ENCODE measurements at regions not wholly inside any gene's neighbourhood (a gene's known extent, or its start where the extent isn't known, plus 50 kb on each side); places are given as distances from the start of the nearest gene placed in this dataset.

DNA sequence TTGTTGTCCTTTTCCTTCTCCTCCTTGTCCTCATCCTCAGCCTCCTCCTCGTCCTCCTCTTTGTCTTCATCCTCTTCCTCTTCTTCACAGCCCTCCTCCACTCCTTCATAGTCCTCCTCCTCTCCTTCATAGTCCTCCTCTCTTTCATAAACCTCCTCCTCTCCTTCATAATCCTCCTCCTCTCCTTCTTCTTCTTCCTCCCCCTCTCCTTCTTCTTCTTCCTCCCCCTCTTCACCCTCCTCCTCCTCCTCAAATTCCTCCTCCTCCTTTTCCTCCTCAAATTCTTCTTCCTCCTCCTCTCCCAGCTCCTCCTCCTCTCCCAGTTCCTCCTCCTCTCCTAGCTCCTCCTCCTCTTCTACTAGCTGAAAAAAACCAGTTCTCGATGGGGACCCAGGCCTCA lies 143.8 kb upstream of the RADX start:
- no peak for TF ChIP-seq CHD2 (IDR thresholded peaks at IDR 0.05; ENCODE audit: low read length, partially characterized antibody)
- TF ChIP-seq, protein P1, sequence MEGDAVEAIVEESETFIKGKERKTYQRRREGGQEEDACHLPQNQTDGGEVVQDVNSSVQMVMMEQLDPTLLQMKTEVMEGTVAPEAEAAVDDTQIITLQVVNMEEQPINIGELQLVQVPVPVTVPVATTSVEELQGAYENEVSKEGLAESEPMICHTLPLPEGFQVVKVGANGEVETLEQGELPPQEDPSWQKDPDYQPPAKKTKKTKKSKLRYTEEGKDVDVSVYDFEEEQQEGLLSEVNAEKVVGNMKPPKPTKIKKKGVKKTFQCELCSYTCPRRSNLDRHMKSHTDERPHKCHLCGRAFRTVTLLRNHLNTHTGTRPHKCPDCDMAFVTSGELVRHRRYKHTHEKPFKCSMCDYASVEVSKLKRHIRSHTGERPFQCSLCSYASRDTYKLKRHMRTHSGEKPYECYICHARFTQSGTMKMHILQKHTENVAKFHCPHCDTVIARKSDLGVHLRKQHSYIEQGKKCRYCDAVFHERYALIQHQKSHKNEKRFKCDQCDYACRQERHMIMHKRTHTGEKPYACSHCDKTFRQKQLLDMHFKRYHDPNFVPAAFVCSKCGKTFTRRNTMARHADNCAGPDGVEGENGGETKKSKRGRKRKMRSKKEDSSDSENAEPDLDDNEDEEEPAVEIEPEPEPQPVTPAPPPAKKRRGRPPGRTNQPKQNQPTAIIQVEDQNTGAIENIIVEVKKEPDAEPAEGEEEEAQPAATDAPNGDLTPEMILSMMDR (IDR thresholded peaks at IDR 0.05): no peak
